IMR-90 (cell line): ENCODE measurements at regions not wholly inside any gene's neighbourhood (a gene's known extent, or its start where the extent isn't known, plus 50 kb on each side); places are given as distances from the start of the nearest gene placed in this dataset.

ENCODE experiments used
- ATAC-seq: fragments of 200-7000 bp; cut with Tn5 transposase; 2 replicates; pipeline ENCODE4 v1.9.1; 2020; ENCODE audit warnings: low read depth, mild to moderate bottlenecking, moderate library complexity
- BruUV-seq: library from RNA; stranded (reverse); fragments of 400-500 nt; replicated peaks from 2 replicates; lab custom pipeline; 2021; lab: Mats Ljungman, UMichigan
- CTCF ChIA-PET: fragments of 300-600 bp; formaldehyde crosslinking; extraction: SDS; loops from one replicate; lab custom pipeline; 2021; ENCODE audit warnings: antibody characterized with exemption; lab: Yijun Ruan, JAX
- POLR2A ChIA-PET: fragments of 300-600 bp; sonication (Branson Sonifier 250); formaldehyde crosslinking; loops from one replicate; lab custom pipeline; 2022; ENCODE audit warnings: antibody characterized with exemption; ENCODE audit not compliant: unreplicated experiment; lab: Charles Lee
- DNase-seq: peaks from one replicate; pipeline ENCODE4 v3.0.0; 2013
- H2AFZ ChIP-seq: replicated peaks from 2 replicates; pipeline ENCODE3; 2013; ENCODE audit warnings: low read length, mild to moderate bottlenecking; ENCODE audit not compliant: poor library complexity
- H2AK5ac ChIP-seq: 2 replicates; pipeline ENCODE4 v1.6.1; 2013; ENCODE audit warnings: low read depth, low read length, inconsistent platforms
- H2AK9ac ChIP-seq: replicated peaks from 2 replicates; pipeline ENCODE3; 2013; ENCODE audit warnings: mild to moderate bottlenecking, low read depth, low read length, moderate library complexity; ENCODE audit not compliant: poor library complexity
- H2BK120ac ChIP-seq: 2 replicates; pipeline ENCODE4 v1.6.1; 2013; ENCODE audit warnings: low read depth, low read length, inconsistent platforms
- H2BK15ac ChIP-seq: 3 replicates; pipeline ENCODE4 v1.6.1; 2013; ENCODE audit warnings: low read depth, low read length, inconsistent platforms
- H2BK20ac ChIP-seq: 2 replicates; pipeline ENCODE4 v1.6.1; 2013; ENCODE audit warnings: low read depth, mild to moderate bottlenecking, inconsistent platforms, low read length, moderate library complexity
- H2BK5ac ChIP-seq: 2 replicates; pipeline ENCODE4 v1.6.1; 2013; ENCODE audit warnings: mild to moderate bottlenecking, low read depth, low read length, inconsistent platforms; ENCODE audit not compliant: poor library complexity, severe bottlenecking
- H3K14ac ChIP-seq: replicated peaks from 2 replicates; pipeline ENCODE4 v1.6.1; 2013; ENCODE audit warnings: low read depth, low read length, inconsistent platforms
- H3K18ac ChIP-seq: 2 replicates; pipeline ENCODE4 v1.6.1; 2013; ENCODE audit warnings: low read depth, low read length, control low read depth
- H3K23ac ChIP-seq: 2 replicates; pipeline ENCODE4 v1.6.1; 2013; ENCODE audit warnings: low read depth, low read length, inconsistent platforms
- H3K27ac ChIP-seq: 2 replicates; pipeline ENCODE4 v1.5.1; 2013; ENCODE audit warnings: mild to moderate bottlenecking, control low read depth, low read length; ENCODE audit not compliant: insufficient read depth
- H3K27me3 ChIP-seq: 2 replicates; pipeline ENCODE4 v1.6.1; 2013; ENCODE audit warnings: low read length; ENCODE audit not compliant: control insufficient read depth, insufficient read depth
- H3K36me3 ChIP-seq: 2 replicates; pipeline ENCODE4 v1.6.1; 2013; ENCODE audit warnings: low read length, mixed read lengths; ENCODE audit not compliant: control insufficient read depth, insufficient read depth
- H3K4ac ChIP-seq: 2 replicates; pipeline ENCODE4 v1.6.1; 2013; ENCODE audit warnings: low read depth, low read length, inconsistent platforms
- H3K4me1 ChIP-seq: 2 replicates; pipeline ENCODE4 v1.6.1; 2013; ENCODE audit warnings: low read length, mixed read lengths; ENCODE audit not compliant: control insufficient read depth, insufficient read depth
- H3K4me2 ChIP-seq: 2 replicates; pipeline ENCODE4 v1.6.1; 2013; ENCODE audit warnings: low read depth, mild to moderate bottlenecking, control low read depth, low read length, moderate library complexity
- H3K4me3 ChIP-seq: 2 replicates; pipeline ENCODE4 v1.5.1; 2013; ENCODE audit warnings: low read depth, mild to moderate bottlenecking, control low read depth, low read length, moderate library complexity; ENCODE audit not compliant: insufficient read depth
- H3K56ac ChIP-seq: 2 replicates; pipeline ENCODE4 v1.6.1; 2013; ENCODE audit warnings: low read length, inconsistent platforms; ENCODE audit not compliant: insufficient read depth; ENCODE audit errors: extremely low read depth
- H3K79me1 ChIP-seq, 2 experiments: 2 replicates each; pipeline ENCODE4 v1.6.1; 2013; ENCODE audit warnings: low read length in 2 of 2, inconsistent platforms in 1 of 2, low read depth in 1 of 2
- H3K9ac ChIP-seq: 2 replicates; pipeline ENCODE4 v1.6.1; 2013; ENCODE audit warnings: low read depth, low read length, control low read depth
- H3K9me1 ChIP-seq: 2 replicates; pipeline ENCODE4 v1.6.1; 2013; ENCODE audit warnings: low read length, inconsistent platforms; ENCODE audit not compliant: insufficient read depth
- H3K9me3 ChIP-seq: 2 replicates; pipeline ENCODE4 v1.6.1; 2013; ENCODE audit warnings: low read length; ENCODE audit not compliant: control insufficient read depth, insufficient read depth
- H4K20me1 ChIP-seq: 2 replicates; pipeline ENCODE4 v1.6.1; 2013; ENCODE audit warnings: low read length, inconsistent platforms; ENCODE audit not compliant: insufficient read depth
- H4K5ac ChIP-seq: 2 replicates; pipeline ENCODE4 v1.6.1; 2013; ENCODE audit warnings: mild to moderate bottlenecking, low read depth, low read length, control low read depth
- H4K8ac ChIP-seq, 2 experiments: 2 replicates each; pipeline ENCODE4 v1.6.1; 2013; ENCODE audit warnings: low read depth in 2 of 2, low read length in 2 of 2, control low read depth in 1 of 2, inconsistent platforms in 1 of 2
- H4K91ac ChIP-seq: 2 replicates; pipeline ENCODE4 v1.6.1; 2013; ENCODE audit warnings: low read depth, low read length, inconsistent platforms; ENCODE audit not compliant: insufficient read depth
- BHLHE40 ChIP-seq: fragments of 150-350 bp; IDR thresholded peaks from 2 replicates; pipeline ENCODE4 v1.6.1; 2016; ENCODE audit warnings: mild to moderate bottlenecking, low read depth, low read length
- CEBPB ChIP-seq: IDR thresholded peaks from 2 replicates; pipeline ENCODE4 v1.6.1; 2012; ENCODE audit warnings: low read depth, low read length, improper control_type of control experiment
- CHD1 ChIP-seq: IDR thresholded peaks from 2 replicates; pipeline ENCODE4 v1.6.1; 2012; ENCODE audit warnings: low read depth, low read length, improper control_type of control experiment
- CTCF ChIP-seq: conservative IDR thresholded peaks from 2 replicates; pipeline ENCODE4 v1.5.1; 2012; ENCODE audit warnings: mild to moderate bottlenecking, low read depth, low read length, improper control_type of control experiment
- ELK1 ChIP-seq: fragments of 150-350 bp; IDR thresholded peaks from 2 replicates; pipeline ENCODE4 v1.6.1; 2016; ENCODE audit warnings: low read depth, mild to moderate bottlenecking, low read length, moderate library complexity, borderline replicate concordance
- FOS ChIP-seq: fragments of 150-350 bp; IDR thresholded peaks from 2 replicates; pipeline ENCODE4 v1.6.1; 2016; ENCODE audit warnings: low read depth, low read length
- MAFK ChIP-seq: IDR thresholded peaks from 2 replicates; pipeline ENCODE4 v1.6.1; 2012; ENCODE audit warnings: low read depth, low read length, improper control_type of control experiment
- MAZ ChIP-seq: IDR thresholded peaks from 2 replicates; pipeline ENCODE4 v1.6.1; 2012; ENCODE audit warnings: low read depth, mild to moderate bottlenecking, low read length, improper control_type of control experiment, moderate library complexity, borderline replicate concordance
- MXI1 ChIP-seq: IDR thresholded peaks from 2 replicates; pipeline ENCODE4 v1.6.1; 2012; ENCODE audit warnings: low read depth, mild to moderate bottlenecking, low read length, moderate library complexity, borderline replicate concordance
- NFE2L2 ChIP-seq: fragments of 150-350 bp; IDR thresholded peaks from 2 replicates; pipeline ENCODE4 v1.6.1; 2016; ENCODE audit warnings: low read depth, mild to moderate bottlenecking, low read length
- POLR2A ChIP-seq: IDR thresholded peaks from 2 replicates; pipeline ENCODE4 v1.6.1; 2012; ENCODE audit warnings: mild to moderate bottlenecking, low read depth, low read length
- RAD21 ChIP-seq: IDR thresholded peaks from 2 replicates; pipeline ENCODE4 v1.6.1; 2012; ENCODE audit warnings: low read length, improper control_type of control experiment
- RCOR1 ChIP-seq: IDR thresholded peaks from 2 replicates; pipeline ENCODE4 v1.6.1; 2012; ENCODE audit warnings: mild to moderate bottlenecking, low read length, improper control_type of control experiment; ENCODE audit not compliant: insufficient replicate concordance
- RFX5 ChIP-seq: IDR thresholded peaks from 2 replicates; pipeline ENCODE4 v1.8.0; 2012; ENCODE audit warnings: low read depth, mild to moderate bottlenecking, low read length, moderate library complexity
- SMC3 ChIP-seq: fragments of 150-350 bp; IDR thresholded peaks from 2 replicates; pipeline ENCODE4 v1.6.1; 2016; ENCODE audit warnings: low read depth, mild to moderate bottlenecking, antibody characterized with exemption, low read length, moderate library complexity
- USF2 ChIP-seq: fragments of 150-350 bp; IDR thresholded peaks from 2 replicates; pipeline ENCODE4 v1.6.1; 2017; ENCODE audit warnings: mild to moderate bottlenecking, antibody characterized with exemption, low read length, low read depth
- dilution Hi-C: fragments of 300-500 bp; cut with HindIII; formaldehyde crosslinking; loops from one replicate; pipeline ENCODE4 v1.14.3; 2018; ENCODE audit warnings: low sequenced_read_pairs; ENCODE audit not compliant: unreplicated experiment
- in situ Hi-C: fragments of 300-500 bp; cut with MboI; formaldehyde crosslinking; loops from 3 replicates; pipeline ENCODE4 v1.14.3; 2019; ENCODE audit warnings: low sequenced_read_pairs, inconsistent platforms, mixed read lengths
- intact Hi-C: fragments of 100-400 bp; cut with micrococcal nuclease; formaldehyde crosslinking; loops from 2 replicates; pipeline ENCODE4 v1.10.0; 2022

- no peak for ATAC-seq
- in situ Hi-C loops (no loop called here), dilution Hi-C loops (no loop called here), intact Hi-C loops (no loop called here)
- Histone ChIP-seq H3K4ac (no peak overlapping the region), H3K4me3 (no peak overlapping the region), H3K4me2 (no peak overlapping the region), H2BK5ac (no peak overlapping the region), H2BK120ac (no peak overlapping the region), H3K27ac (no peak overlapping the region), H3K23ac (no peak overlapping the region), H3K9me1 (no peaks in the 10 kb centered on the region), H3K27me3 (no peaks in the 10 kb centered on the region), H3K36me3 (no peaks in the 10 kb centered on the region), H4K91ac (no peak overlapping the region), H2BK15ac (no peak overlapping the region), H4K8ac (no peak overlapping the region), H2AK9ac (no peak overlapping the region), H3K14ac (no peak overlapping the region), H3K9ac (no peak overlapping the region), H3K56ac (no peak overlapping the region), H4K20me1 (no peaks in the 10 kb centered on the region), H3K4me1 (no peaks in the 10 kb centered on the region), H3K79me1 (no peaks in the 10 kb centered on the region), H4K5ac (no peak overlapping the region), H2BK20ac (no peak overlapping the region), H3K18ac (no peak overlapping the region), H2AK5ac (no peak overlapping the region), H3K9me3 (no peaks in the 10 kb centered on the region), H2AFZ (no peak overlapping the region)
- POLR2A ChIA-PET, result no interaction called here
- BruUV-seq, result no TSS peak
- DNase-seq, result no peak
- TF ChIP-seq CHD1, result no peak
- no peak for TF ChIP-seq RAD21
- no peak for TF ChIP-seq ELK1
- no peak for TF ChIP-seq MAFK
- TF ChIP-seq MXI1, result no peak
- TF ChIP-seq RFX5, result no peak
- no peak for TF ChIP-seq POLR2A
- no peak for TF ChIP-seq CTCF
- TF ChIP-seq FOS, result no peak
- no peak for TF ChIP-seq CEBPB
- no peak for TF ChIP-seq BHLHE40
- TF ChIP-seq NFE2L2, result no peak
- no peak for TF ChIP-seq MAZ
- no peak for TF ChIP-seq USF2
- TF ChIP-seq RCOR1, result no peak
- no peak for TF ChIP-seq SMC3
- CTCF ChIA-PET, result no interaction called here
Measured at GRCh38 chr1:80085067-80085466, 1078.5 kb upstream of the ADGRL4 start.
